HG03439 (cell line): ENCODE measurements at regions not wholly inside any gene's neighbourhood (a gene's known extent, or its start where the extent isn't known, plus 50 kb on each side); places are given as distances from the start of the nearest gene placed in this dataset.
"Not testable (repeated sequence)": the region's sequence is repeated elsewhere in the genome, so short reads cannot be mapped to it uniquely, and the experiment has no call there.

ENCODE experiments used
- ATAC-seq: cut with Tn5 transposase; IDR thresholded peaks from one replicate; pipeline ENCODE4 v1.9.1; 2021; ENCODE audit warnings: mild to moderate bottlenecking, moderate library complexity; ENCODE audit not compliant: unreplicated experiment

DNA sequence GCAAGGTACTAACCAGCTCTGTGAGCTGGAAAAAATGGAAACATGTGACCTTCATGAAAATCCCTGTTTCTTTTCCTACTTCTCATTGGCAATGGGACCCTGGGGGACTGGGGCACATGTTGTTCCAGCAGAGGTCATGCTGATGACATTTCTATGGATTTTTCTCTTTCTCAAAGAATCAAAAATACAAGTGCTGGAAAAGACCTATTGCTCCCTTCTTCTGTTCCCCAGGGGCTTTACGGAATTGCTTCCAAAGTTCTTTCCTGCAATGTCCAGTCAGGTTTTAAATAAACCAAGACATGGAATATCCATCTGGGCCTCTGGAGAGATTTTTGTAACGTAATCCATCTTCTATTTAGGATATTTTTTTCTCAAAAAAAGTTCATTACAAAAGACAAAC, 1006.1 kb upstream of the CELF4 start:
- no peak for ATAC-seq

DNA sequence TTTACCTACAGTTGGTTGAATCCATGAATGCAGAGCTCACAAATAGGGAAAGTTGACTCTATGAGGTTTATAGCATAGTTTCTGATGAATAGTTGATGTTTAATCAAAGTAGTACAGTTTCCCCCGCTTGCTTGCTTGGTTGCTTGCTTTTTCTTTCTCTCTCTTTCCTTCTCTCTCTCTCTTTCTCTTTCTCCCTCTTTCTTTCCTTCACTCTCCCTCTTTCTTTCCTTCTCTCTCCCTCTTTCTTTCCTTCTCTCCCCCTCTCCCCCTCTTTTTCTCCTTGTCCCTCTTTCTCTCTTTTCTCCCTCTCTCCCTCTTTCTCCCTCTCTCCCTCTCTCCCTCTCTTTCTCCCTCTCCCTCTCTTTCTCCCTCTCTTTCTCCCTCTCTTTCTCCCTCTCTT, 999.9 kb upstream of the CELF4 start:
- no peak for ATAC-seq

DNA sequence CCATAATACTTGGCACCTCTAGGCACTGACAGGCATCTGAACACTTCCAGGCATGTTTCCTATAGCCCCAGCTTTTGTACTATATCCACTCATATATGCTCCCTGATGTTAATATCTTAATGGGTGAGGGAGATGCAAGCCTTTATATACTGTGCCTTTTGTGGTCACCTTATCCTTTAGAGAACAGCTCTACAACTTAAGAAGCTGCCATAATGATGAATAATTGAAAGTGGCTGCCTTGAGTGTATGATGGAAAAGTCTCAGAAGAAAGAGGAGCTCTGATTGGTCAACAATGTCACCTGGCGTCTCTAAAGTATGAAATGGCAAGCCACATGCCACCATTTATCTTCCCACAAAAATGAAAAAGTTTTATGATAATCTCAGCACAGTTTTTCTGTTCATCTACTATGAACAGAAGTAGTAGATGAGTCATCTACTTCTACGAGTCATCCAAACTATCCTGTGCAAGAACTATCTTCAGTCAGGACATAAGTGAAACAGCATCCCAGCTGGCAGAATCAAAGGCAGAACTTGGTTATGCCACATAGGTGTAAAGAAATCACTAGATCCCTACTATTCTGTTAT, 997.9 kb upstream of the CELF4 start:
- ATAC-seq = no peak

DNA sequence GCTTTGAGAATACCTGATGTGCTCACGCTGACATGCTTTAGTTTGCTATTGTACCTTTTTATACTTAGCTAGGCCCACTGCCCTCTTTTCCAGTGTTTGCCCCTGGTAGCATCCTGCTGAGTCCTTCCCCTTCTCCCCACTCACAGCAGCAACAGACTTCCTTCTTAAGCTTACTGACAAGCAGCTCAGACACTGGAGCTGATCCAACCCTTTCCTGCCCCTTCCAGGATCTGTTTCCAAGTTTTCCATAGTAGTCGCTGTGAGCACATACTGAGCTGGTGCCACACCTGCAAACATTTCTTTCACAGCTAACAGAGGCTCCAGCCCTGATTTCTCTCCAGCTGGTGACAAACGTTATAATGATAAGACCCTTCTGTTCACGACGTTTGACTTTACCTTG, 991.4 kb upstream of the CELF4 start:
- ATAC-seq = no peak

DNA sequence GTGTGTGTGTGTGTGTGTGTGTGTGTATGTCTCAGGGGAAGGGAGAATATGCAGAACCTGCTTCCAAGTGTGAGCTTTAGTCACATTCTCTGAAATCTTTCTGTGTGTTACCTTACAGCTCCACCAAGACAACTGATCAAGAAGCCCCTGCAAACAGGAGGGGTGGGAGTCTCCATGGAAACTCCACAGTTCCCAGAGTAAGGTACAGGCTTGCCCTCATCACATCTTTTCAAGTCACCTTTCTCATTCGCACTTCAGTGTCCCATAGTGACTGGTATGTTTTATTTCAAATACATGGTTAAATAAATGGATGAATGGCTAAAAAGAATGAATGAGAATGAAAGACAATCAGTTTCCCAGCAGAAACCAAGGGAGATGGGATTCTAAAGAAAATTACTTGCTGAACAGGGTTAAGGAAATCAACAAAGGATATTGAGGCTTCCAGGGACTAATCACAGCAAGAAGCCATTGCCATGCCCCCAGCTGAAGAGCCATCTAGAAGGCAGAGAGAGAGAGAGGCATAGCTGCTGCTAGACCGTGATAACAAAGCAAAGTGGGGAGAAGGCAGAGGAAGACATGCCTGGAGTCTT, 987.2 kb upstream of the CELF4 start:
- ATAC-seq = no peak

DNA sequence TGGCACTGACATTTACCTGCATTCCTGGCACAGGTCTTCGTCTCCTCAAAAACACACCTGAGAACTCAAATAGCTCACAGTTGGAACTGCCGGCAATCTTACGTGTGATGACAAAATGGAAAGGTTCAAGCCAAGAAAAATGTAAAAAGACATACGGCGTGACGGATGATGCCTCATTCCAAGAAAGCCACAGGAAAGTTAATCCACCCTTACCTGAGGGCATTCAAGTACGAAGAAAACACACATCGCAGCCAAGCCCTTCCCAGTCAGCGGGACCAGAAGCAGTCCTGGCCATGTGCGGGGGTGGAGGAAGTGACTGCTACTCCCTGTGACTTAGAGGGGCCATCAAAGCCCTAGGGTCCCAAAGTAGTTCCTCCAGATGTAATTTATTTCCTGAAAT, 986.3 kb upstream of the CELF4 start:
- no peak for ATAC-seq

DNA sequence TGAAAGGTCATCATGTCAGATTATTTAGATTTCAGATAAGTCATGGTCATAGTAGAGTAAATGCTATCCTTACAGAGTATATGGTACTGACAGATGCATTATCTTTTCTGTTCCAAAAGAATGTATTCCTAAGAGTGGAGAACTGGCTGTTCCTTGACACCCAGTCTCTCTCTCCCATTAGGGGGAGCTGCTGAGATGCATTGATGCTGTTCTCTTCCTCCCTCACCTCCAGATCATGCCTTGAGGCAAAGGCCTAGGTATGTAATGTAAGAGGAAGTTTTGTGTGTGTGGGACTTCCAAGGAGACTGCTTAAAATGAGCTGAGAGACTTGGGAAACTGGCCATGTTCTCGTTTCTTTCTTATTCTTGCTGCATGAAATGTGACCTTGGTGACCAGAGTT, 979.5 kb upstream of the CELF4 start:
- ATAC-seq = no peak

DNA sequence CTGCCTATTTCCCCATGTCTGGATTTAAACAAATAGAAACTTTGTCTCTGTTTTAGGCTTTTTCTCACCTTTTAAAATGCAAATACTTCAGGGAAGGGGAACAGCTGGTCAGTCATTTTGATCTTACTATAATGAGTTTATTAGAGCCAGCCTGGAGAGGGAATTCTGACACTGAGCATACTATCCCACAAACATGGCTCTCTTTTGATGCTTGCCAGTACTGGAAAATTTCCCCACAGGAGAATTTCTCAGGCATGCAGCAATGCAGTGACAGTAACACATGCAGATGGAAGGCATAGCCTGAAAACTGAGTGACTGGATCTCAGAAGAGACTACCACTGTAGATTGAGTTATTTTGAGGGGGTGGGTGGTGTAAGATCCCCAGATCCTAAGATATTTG, 974.3 kb upstream of the CELF4 start:
- ATAC-seq = no peak

DNA sequence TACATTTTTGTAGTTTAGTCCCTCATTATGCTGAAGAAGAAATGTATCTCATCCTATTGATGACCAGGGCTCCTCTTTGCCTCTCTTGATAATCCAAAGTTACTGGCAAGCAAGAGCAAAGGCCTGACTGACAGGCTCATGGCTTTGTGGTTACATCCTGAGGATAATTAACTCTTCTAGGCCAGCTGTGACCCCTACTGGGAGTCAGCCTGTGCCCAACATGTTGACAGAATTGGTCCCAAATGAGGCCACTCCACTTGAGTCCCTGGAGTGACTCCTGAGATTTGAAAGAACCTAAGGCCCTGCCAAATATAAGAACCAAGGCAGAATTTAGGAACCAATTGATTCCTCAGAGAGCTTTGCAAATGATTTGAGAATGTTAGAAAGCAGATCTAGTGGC, 973.8 kb upstream of the CELF4 start:
- no peak for ATAC-seq

DNA sequence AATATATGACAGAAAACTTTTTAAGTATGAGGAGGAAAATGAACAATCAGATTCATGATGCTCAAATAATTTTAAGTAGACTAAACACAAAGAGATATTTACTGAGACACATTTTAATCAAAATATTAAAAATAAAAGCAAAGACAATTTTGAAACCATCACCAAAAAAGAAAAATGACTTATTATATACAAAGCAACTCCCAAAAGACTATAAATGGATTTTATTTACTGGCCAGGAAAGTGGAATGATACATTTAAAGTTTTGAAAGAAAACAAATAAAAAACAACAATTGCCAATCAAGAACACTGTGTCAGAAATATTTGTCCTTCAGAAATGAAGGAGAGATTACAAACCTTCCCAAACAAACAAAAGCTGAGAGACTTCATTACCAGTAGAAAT, 968.5 kb upstream of the CELF4 start:
- no peak for ATAC-seq

DNA sequence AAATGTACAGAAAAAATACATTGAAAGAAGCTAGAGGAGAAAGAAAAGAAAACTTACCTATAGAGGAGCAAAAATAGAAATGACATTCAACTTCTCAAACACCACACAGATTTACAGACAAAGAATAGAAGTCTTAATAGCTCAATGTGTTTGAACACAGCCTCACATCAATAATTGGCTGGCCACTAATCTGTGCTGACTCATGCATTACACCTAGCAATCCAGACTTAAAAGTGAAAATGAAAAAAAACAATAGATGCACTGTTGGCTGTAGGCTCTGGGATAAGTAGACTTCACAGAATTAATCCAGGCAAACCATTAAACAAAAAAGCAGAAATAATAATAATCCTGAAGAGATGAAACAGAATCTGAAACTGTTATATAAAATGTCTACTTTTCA, 961.3 kb upstream of the CELF4 start:
- no peak for ATAC-seq

DNA sequence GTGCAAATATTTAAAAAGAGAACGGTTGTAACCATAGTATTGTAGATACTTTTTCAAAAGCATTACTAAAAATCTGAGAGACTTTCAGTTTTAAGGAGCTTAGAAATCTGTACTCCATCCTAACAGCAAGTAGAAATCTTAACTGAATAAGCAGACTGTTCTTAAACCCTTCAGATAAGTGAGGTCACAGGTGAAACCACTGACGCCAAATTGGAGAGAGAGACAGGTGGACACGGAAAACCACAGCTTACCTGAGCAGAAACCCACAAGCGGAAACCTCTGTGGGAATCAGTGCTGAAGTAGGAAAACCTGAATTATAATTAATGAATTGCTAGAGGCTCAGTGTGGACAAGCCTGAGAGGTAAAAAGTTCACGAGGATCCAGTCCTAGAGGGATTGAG, 959.4 kb upstream of the CELF4 start:
- no peak for ATAC-seq

DNA sequence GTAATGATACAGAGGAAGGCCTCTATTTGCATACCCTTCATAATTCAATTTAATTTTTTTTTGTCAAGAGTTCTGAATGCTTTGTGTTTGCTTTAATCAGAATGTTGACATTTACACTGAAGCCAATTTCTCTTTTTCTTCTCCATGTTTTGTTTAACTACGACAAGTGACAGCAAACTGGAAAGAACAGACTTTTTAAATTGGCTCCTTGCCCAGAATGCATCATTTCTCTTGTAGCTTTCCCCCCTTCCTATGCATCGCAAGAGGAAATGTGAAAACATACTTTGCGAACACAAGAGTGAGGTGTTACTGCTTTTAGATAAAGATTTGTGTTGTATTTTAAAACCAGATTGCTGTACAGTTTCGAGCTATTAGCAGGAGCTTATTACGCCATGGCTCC, 955.2 kb upstream of the CELF4 start:
- no peak for ATAC-seq

DNA sequence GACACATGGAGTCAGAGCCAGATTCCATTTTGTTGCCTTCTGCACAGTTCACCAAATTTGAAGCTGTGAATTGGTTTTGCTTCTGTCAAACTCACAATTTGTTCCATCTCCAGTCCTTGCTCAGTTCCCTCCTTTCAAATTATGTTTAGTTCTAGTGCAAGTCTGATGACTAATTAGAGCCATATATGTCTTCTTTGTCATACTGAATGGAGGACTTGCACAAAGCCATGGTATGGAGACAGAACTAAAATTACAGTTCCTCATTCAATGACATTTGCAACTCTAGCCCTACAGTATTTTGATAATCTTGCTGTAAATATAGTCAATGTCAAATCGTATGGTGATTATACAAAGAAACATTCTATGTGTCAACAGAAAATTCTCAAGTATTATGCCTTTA, 936.9 kb upstream of the CELF4 start:
- ATAC-seq = no peak

DNA sequence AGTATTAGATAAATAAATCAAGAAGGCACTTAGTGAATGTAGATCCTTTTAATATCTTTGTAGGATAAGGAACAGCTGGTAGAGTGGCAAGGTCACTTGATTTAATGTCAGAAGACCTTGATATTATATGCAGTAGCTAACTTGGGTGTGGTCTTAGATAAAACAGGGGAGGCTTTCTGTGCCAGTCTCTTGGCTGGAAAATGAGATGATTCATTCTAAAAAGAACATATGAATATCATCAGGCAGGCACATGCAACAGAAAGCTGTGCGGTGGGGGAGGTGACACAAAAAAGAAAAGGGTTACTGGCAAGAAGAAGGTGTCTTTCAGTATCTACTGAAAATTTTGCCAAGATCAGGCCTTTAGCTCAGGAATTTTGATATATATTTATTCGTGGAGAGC, 931.7 kb upstream of the CELF4 start:
- ATAC-seq = no peak

DNA sequence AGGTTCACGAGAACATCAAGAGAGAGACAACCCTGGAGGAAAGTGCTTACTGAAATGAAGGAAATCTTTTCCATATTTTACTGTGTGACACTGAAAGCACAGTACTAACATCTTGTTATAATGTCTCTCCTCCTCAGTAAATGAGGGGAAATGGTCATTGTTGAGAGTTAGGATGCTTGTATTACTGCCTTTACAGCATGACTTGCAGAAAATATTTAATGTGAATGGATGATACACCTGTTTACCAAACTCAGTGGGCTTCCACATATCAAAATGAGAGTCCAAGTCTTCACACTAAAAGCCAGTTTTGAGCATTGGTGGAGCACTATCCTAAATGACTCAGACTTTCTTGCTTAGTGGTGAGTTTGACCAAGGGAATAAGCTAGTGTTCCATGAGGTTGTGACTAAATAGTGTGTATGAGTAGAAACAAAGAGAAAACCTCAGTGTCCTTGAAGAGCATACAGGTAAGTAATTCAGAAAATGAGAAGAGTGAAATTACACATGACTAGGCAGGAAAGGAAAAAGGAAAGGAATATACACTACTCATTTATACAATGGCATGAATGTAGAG, 930.7 kb upstream of the CELF4 start:
- ATAC-seq = no peak

DNA sequence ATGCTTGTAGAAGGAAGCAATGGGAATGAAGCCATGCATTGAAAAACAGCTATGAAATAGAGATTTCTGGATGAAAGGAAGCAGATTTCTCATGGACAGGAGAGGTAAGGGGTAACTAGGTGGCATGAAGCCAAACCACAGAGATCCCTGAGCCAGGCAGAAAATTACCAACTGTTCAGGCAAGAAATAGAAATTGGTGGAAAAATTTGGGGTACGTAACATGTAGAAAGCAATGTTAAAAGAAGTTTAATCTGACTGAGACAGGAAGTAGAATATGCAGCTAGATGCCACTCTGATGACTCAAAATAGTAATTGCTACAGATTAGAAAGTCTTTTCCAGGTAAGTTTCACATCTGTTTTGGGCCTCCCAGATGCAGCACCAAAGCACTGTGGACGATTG, 928.5 kb upstream of the CELF4 start:
- no peak for ATAC-seq

DNA sequence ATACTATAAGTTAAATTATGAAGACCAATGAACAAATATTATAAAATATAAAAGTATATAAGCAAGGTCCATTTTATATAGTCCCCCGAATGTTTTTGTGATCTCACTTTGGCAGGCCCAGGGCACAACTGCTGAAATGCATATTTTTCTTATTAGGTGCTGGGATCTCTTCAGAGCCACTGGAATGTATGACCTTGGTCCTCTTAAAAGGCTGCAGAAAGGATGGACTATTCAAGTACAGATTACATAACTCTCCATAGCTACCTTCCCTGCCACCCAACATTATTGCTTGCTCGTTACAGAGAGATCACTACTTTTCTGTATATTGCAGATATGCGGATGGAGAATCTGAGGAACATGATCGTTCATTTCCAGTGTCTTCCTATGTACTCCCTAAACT, 925.6 kb upstream of the CELF4 start:
- no peak for ATAC-seq

DNA sequence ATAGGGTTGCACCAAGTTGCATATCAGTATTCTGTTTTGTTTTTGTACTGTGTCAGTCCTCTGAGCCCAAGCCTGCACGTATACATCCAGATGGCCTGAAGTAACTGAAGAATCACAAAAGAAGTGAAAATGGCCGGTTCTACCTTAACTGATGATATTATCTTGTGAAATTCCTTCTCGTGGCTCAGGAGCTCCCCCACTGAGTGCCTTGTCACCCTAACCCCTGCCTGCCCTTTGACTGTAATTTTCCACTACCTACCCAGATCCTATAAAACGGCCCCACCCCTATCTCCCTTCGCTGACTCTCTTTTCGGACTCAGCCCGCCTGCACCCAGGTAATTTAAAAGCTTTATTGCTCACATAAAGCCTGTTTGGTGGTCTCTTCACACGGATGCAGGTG, 924.1 kb upstream of the CELF4 start:
- not testable (repeated sequence) for ATAC-seq

DNA sequence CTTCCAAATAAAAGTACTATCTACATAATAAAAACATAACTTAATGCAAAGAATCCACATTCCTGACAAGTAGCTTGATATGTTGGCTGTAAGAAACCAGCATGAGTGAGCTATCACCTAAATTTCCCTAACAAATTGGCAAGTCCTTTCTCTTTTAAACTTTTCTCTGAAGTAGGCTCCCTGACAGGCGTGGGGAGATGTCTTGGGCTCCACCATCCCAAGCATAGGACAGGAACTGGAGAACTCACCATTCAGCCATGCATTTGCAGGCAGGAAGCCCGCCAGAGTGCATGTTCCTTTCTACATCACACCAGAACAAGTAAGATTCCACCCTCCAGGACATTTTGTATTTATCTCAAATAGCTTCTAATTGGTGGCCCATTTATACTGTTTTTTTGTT, 921.9 kb upstream of the CELF4 start:
- ATAC-seq = no peak

DNA sequence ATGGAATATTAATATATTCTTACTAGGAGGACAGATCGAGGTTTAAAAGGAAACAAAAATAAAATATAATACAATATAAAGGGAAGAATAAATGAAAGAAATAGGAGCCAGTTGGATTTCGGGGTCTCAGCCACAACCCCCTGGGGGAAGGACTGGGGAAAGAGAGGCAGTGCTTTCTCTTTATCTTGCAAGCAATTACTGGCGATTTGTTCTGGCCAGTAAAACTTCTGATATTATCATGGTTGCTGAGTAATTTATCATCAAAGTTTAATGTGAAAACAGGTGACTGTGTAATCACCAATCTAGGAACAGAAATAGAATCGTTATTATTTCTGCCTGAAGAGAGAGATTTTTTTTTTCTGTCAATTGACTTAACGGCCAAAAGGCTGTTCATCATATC, 917.7 kb upstream of the CELF4 start:
- no peak for ATAC-seq

DNA sequence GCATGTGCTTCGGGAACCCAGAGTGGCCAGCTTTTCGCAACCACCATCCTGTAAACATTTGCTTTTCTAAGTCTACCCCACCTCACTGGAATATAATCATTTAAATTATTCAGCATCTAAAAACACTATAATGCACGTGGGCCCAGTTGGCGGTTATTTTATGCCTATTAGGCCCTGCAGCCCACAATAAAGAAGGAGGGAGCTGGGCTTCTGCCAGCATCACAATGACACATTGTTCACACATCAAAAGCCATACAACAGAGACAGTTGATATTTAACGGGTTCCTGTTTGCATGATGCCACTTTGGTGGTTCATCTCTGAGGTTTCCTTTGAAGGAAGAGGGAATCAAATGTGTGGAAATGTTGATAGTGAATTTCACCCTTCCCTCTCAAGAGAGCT, 916.0 kb upstream of the CELF4 start:
- no peak for ATAC-seq

DNA sequence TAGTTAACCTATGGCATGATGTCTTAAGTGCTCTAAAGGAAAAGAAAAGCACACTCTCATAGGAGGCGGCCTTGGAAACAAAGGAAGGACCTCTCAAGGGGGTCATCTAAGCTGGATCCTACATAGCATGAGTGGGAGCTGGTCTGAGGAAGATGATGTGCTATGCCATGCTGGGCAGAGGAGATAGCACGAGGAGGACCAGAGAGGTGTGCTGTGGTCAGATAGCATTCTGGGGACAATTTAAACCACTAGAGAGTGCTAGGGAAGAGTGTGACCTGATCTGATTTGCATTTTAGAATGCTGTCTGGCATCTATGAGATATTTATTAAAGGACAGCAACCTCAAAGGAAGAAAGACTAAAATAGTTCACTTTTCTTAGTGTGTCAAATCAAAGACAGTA, 910.1 kb upstream of the CELF4 start:
- no peak for ATAC-seq
